CD8-positive, alpha-beta memory T cell (primary cell): ENCODE measurements at regions not wholly inside any gene's neighbourhood (a gene's known extent, or its start where the extent isn't known, plus 50 kb on each side); places are given as distances from the start of the nearest gene placed in this dataset.
"Not testable (repeated sequence)": the region's sequence is repeated elsewhere in the genome, so short reads cannot be mapped to it uniquely, and the experiment has no call there.

Experiments used
- CTCF ChIA-PET: fragments of 350-600 bp; sonication (Branson Sonifier 250); formaldehyde crosslinking; loops from one replicate; lab custom pipeline; 2021; ENCODE audit warnings: antibody characterized with exemption; lab: Charles Lee
- POLR2A ChIA-PET: fragments of 350-600 bp; sonication (Branson Sonifier 250); formaldehyde crosslinking; loops from one replicate; lab custom pipeline; 2021; ENCODE audit warnings: antibody characterized with exemption; lab: Charles Lee
- DNase-seq, 5 donors: peaks; one replicate each; pipeline versions ENCODE4 v3.0.0 to v3.0.0-alpha.2; 2020 to 2022; ENCODE audit warnings: mixed read lengths in 1 of 5
- H3K27ac ChIP-seq: one replicate; pipeline ENCODE4 v1.7.0; 2013; ENCODE audit warnings: low read depth, mild to moderate bottlenecking, low read length, moderate library complexity
- H3K27me3 ChIP-seq: 2 replicates; pipeline ENCODE4 v1.7.0; 2013; ENCODE audit warnings: low read length, mild to moderate bottlenecking; ENCODE audit not compliant: insufficient read depth, poor library complexity, severe bottlenecking
- H3K36me3 ChIP-seq: 2 replicates; pipeline ENCODE4 v1.7.0; 2013; ENCODE audit warnings: mild to moderate bottlenecking, low read length, moderate library complexity; ENCODE audit not compliant: insufficient read depth
- H3K4me1 ChIP-seq: 2 replicates; pipeline ENCODE4 v1.7.0; 2013; ENCODE audit warnings: mild to moderate bottlenecking, low read length, moderate library complexity; ENCODE audit not compliant: insufficient read depth
- H3K4me3 ChIP-seq: 2 replicates; pipeline ENCODE4 v1.7.0; 2013; ENCODE audit warnings: mild to moderate bottlenecking, low read length
- H3K9me3 ChIP-seq: 2 replicates; pipeline ENCODE4 v1.7.0; 2013; ENCODE audit warnings: mild to moderate bottlenecking, low read length
- H3K27ac Mint-ChIP-seq, 8 donors: one replicate each; pipeline ENCODE4 v1.8.0; 2020 to 2021; ENCODE audit warnings: mixed read lengths in 8 of 8, mild to moderate bottlenecking in 6 of 8, inconsistent platforms in 3 of 8, moderate library complexity in 3 of 8
- H3K27me3 Mint-ChIP-seq, 2 donors: one replicate each; pipeline ENCODE4 v1.8.0; 2020 to 2021; ENCODE audit warnings: mixed read lengths in 2 of 2, mild to moderate bottlenecking in 1 of 2, moderate library complexity in 1 of 2
- H3K36me3 Mint-ChIP-seq, 3 donors: one replicate each; pipeline ENCODE4 v1.8.0; 2020 to 2021; ENCODE audit warnings: mixed read lengths in 3 of 3, inconsistent platforms in 1 of 3, mild to moderate bottlenecking in 1 of 3
- H3K4me1 Mint-ChIP-seq, 3 donors: one replicate each; pipeline ENCODE4 v1.8.0; 2020 to 2021; ENCODE audit warnings: mixed read lengths in 3 of 3, inconsistent platforms in 1 of 3, mild to moderate bottlenecking in 1 of 3
- H3K4me3 Mint-ChIP-seq, 7 donors: one replicate each; pipeline ENCODE4 v1.8.0; 2020 to 2021; ENCODE audit warnings: mixed read lengths in 7 of 7, mild to moderate bottlenecking in 6 of 7, moderate library complexity in 4 of 7, inconsistent platforms in 2 of 7
- H3K9me3 Mint-ChIP-seq, 5 donors: one replicate each; pipeline ENCODE4 v1.8.0; 2020 to 2022; ENCODE audit warnings: mixed read lengths in 5 of 5, mild to moderate bottlenecking in 3 of 5, moderate library complexity in 2 of 5, inconsistent platforms in 1 of 5

- Mint-ChIP-seq H3K36me3 (peaks cover 0 to 27% (median 1%) of the 10 kb centered on the region in 3 donors), H3K27me3 (no peaks in the 10 kb centered on the region), H3K9me3 (peaks cover 0 to 7% (median 0%) of the 10 kb centered on the region in 5 donors), H3K4me1 (no peaks in the 10 kb centered on the region), H3K4me3 (no peak overlapping the region), H3K27ac (no peak overlapping the region)
- Histone ChIP-seq H3K27ac (no peak overlapping the region), H3K9me3 (no peaks in the 10 kb centered on the region), H3K36me3 (no peaks in the 10 kb centered on the region), H3K4me3 (no peak overlapping the region), H3K27me3 (no peaks in the 10 kb centered on the region), H3K4me1 (no peaks in the 10 kb centered on the region)
- POLR2A ChIA-PET: no interaction called here
- CTCF ChIA-PET: no interaction called here
- no peak for DNase-seq
Measured at GRCh38 chr14:53406519-53406918, 253.4 kb upstream of the DDHD1 start.

- CTCF ChIA-PET: no interaction called here
- no peak overlapping the region for H3K4me3 Mint-ChIP-seq
- no peaks in the 10 kb centered on the region for H3K36me3 ChIP-seq
- no peaks in the 10 kb centered on the region for H3K27me3 ChIP-seq
- H3K4me3 ChIP-seq: no peak overlapping the region
- no peaks in the 10 kb centered on the region for H3K4me1 ChIP-seq
- DNase-seq: no peak
- POLR2A ChIA-PET: no interaction called here
- H3K27ac ChIP-seq: no peak overlapping the region
- H3K9me3 Mint-ChIP-seq: peaks cover 0 to 7% (median 6%) of the 10 kb centered on the region in 5 donors
- H3K36me3 Mint-ChIP-seq: peaks cover 0 to 14% (median 0%) of the 10 kb centered on the region in 3 donors
- H3K9me3 ChIP-seq: no peaks in the 10 kb centered on the region
- peaks cover 0 to 1% of the 10 kb centered on the region in 2 donors for H3K27me3 Mint-ChIP-seq
- no peak overlapping the region for H3K27ac Mint-ChIP-seq
- no peaks in the 10 kb centered on the region for H3K4me1 Mint-ChIP-seq
Measured at GRCh38 chr14:53401646-53402045, 248.5 kb upstream of the DDHD1 start.

GRCh38 chr14:53399057-53399456, 245.9 kb upstream of the DDHD1 start:
- no peak overlapping the region for H3K4me3 Mint-ChIP-seq
- POLR2A ChIA-PET: no interaction called here
- H3K36me3 Mint-ChIP-seq: peaks cover 0 to 19% (median 2%) of the 10 kb centered on the region in 3 donors
- H3K4me1 Mint-ChIP-seq: no peaks in the 10 kb centered on the region
- Histone ChIP-seq H3K27me3 (no peaks in the 10 kb centered on the region), H3K36me3 (no peaks in the 10 kb centered on the region), H3K4me3 (no peak overlapping the region), H3K4me1 (no peaks in the 10 kb centered on the region), H3K9me3 (no peaks in the 10 kb centered on the region), H3K27ac (no peak overlapping the region)
- peaks cover 0 to 1% of the 10 kb centered on the region in 2 donors for H3K27me3 Mint-ChIP-seq
- DNase-seq: no peak
- peaks cover 11 to 24% (median 14%) of the 10 kb centered on the region in 5 donors for H3K9me3 Mint-ChIP-seq
- CTCF ChIA-PET: no interaction called here
- no peak overlapping the region for H3K27ac Mint-ChIP-seq

GRCh38 chr14:53398616-53399015, 245.5 kb upstream of the DDHD1 start:
- Histone ChIP-seq H3K27me3 (no peaks in the 10 kb centered on the region), H3K4me3 (no peak overlapping the region), H3K4me1 (no peaks in the 10 kb centered on the region), H3K9me3 (no peaks in the 10 kb centered on the region), H3K36me3 (no peaks in the 10 kb centered on the region), H3K27ac (no peak overlapping the region)
- H3K4me1 Mint-ChIP-seq: no peaks in the 10 kb centered on the region
- ChIA-PET POLR2A (no interaction called here), CTCF (no interaction called here)
- H3K27ac Mint-ChIP-seq: no peak overlapping the region
- no peak for DNase-seq
- H3K4me3 Mint-ChIP-seq: no peak overlapping the region
- H3K36me3 Mint-ChIP-seq: peaks cover 0 to 20% (median 2%) of the 10 kb centered on the region in 3 donors
- H3K9me3 Mint-ChIP-seq: peaks cover 12 to 26% (median 15%) of the 10 kb centered on the region in 5 donors
- H3K27me3 Mint-ChIP-seq: peaks cover 0 to 1% of the 10 kb centered on the region in 2 donors

- H3K4me3 ChIP-seq, H3K9me3 ChIP-seq, POLR2A ChIA-PET, H3K4me1 ChIP-seq, H3K27me3 Mint-ChIP-seq, H3K27ac Mint-ChIP-seq, H3K4me1 Mint-ChIP-seq, H3K4me3 Mint-ChIP-seq, CTCF ChIA-PET, H3K27ac ChIP-seq, H3K27me3 ChIP-seq, DNase-seq, H3K36me3 ChIP-seq: not testable (repeated sequence)
- Mint-ChIP-seq H3K9me3 (peaks cover 14 to 35% (median 15%) of the 10 kb centered on the region in 5 donors), H3K36me3 (peaks cover 0 to 21% (median 2%) of the 10 kb centered on the region in 3 donors)
Measured at GRCh38 chr14:53395267-53395666, 242.1 kb upstream of the DDHD1 start.

- Mint-ChIP-seq H3K27me3 (peaks cover 0 to 5% of the 10 kb centered on the region in 2 donors), H3K36me3 (peaks cover 0 to 26% (median 2%) of the 10 kb centered on the region in 3 donors), H3K9me3 (peaks cover 8 to 30% (median 15%) of the 10 kb centered on the region in 5 donors), H3K4me1 (no peaks in the 10 kb centered on the region), H3K4me3 (no peak overlapping the region), H3K27ac (no peak overlapping the region)
- no peak overlapping the region for H3K27ac ChIP-seq
- no peaks in the 10 kb centered on the region for H3K9me3 ChIP-seq
- H3K4me3 ChIP-seq: no peak overlapping the region
- ChIA-PET POLR2A (no interaction called here), CTCF (no interaction called here)
- H3K36me3 ChIP-seq: no peaks in the 10 kb centered on the region
- no peak for DNase-seq
- H3K27me3 ChIP-seq: no peaks in the 10 kb centered on the region
- no peaks in the 10 kb centered on the region for H3K4me1 ChIP-seq
Measured at GRCh38 chr14:53391631-53392285, 238.6 kb upstream of the DDHD1 start.

GRCh38 chr14:53391156-53391555, 238.0 kb upstream of the DDHD1 start:
- POLR2A ChIA-PET: no interaction called here
- Mint-ChIP-seq H3K27me3 (peaks cover 0 to 5% of the 10 kb centered on the region in 2 donors), H3K36me3 (peaks cover 0 to 23% (median 2%) of the 10 kb centered on the region in 3 donors), H3K27ac (no peak overlapping the region), H3K9me3 (peaks cover 5 to 25% (median 14%) of the 10 kb centered on the region in 5 donors), H3K4me1 (no peaks in the 10 kb centered on the region), H3K4me3 (no peak overlapping the region)
- Histone ChIP-seq H3K27ac (no peak overlapping the region), H3K9me3 (no peaks in the 10 kb centered on the region), H3K4me3 (no peak overlapping the region), H3K4me1 (no peaks in the 10 kb centered on the region), H3K36me3 (no peaks in the 10 kb centered on the region), H3K27me3 (no peaks in the 10 kb centered on the region)
- CTCF ChIA-PET: no interaction called here
- no peak for DNase-seq

GRCh38 chr14:53390008-53390407, 236.9 kb upstream of the DDHD1 start:
- no peak overlapping the region for H3K4me3 ChIP-seq
- Mint-ChIP-seq H3K27ac (no peak overlapping the region), H3K27me3 (peaks cover 0 to 5% of the 10 kb centered on the region in 2 donors), H3K9me3 (peaks cover 3 to 20% (median 12%) of the 10 kb centered on the region in 5 donors), H3K36me3 (peaks cover 0 to 22% (median 2%) of the 10 kb centered on the region in 3 donors), H3K4me3 (no peak overlapping the region), H3K4me1 (no peaks in the 10 kb centered on the region)
- no peaks in the 10 kb centered on the region for H3K27me3 ChIP-seq
- DNase-seq: no peak
- POLR2A ChIA-PET: no interaction called here
- no peaks in the 10 kb centered on the region for H3K36me3 ChIP-seq
- CTCF ChIA-PET: no interaction called here
- no peaks in the 10 kb centered on the region for H3K4me1 ChIP-seq
- H3K27ac ChIP-seq: no peak overlapping the region
- H3K9me3 ChIP-seq: no peaks in the 10 kb centered on the region
